ENCODE measurements at regions not wholly inside any gene's neighbourhood (a gene's known extent, or its start where the extent isn't known, plus 50 kb on each side); places are given as distances from the start of the nearest gene placed in this dataset.
A peak's percentile ranks its signal among the peaks of the same experiment; 100 is the strongest.
"Not testable (repeated sequence)": the region's sequence is repeated elsewhere in the genome, so short reads cannot be mapped to it uniquely, and the experiment has no call there.

DNA sequence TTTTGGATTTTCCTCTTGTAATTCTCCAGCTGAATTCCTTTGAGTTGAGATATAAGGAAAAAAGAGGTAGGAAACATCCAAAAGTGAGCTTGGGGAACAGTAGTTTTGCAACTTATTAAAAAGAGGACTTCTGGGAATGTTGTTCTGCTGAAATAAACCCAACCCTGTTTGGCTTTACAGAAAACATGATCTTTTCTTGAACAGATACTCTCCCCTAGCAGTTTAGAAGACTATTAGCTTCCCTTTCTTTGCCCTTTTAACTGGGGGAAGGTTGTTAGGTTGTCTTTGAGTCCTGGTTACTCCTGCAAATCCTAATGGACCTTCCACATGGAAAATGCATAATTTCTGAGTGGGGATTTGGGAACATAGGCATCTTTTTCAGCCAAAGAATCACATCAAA, 168.7 kb upstream of the RPS23 start:
- Histone ChIP-seq H3K27me3 (no peaks in the 10 kb centered on the region), H3K4me3 (no peak overlapping the region), H3K36me3 (no peaks in the 10 kb centered on the region), H3K27ac (no peak overlapping the region), H3K9me3 (ENCODE audit: low read depth) (no peaks in the 10 kb centered on the region), H3K4me1 (ENCODE audit: low read depth) (no peaks in the 10 kb centered on the region)
- TF ChIP-seq, protein P1, sequence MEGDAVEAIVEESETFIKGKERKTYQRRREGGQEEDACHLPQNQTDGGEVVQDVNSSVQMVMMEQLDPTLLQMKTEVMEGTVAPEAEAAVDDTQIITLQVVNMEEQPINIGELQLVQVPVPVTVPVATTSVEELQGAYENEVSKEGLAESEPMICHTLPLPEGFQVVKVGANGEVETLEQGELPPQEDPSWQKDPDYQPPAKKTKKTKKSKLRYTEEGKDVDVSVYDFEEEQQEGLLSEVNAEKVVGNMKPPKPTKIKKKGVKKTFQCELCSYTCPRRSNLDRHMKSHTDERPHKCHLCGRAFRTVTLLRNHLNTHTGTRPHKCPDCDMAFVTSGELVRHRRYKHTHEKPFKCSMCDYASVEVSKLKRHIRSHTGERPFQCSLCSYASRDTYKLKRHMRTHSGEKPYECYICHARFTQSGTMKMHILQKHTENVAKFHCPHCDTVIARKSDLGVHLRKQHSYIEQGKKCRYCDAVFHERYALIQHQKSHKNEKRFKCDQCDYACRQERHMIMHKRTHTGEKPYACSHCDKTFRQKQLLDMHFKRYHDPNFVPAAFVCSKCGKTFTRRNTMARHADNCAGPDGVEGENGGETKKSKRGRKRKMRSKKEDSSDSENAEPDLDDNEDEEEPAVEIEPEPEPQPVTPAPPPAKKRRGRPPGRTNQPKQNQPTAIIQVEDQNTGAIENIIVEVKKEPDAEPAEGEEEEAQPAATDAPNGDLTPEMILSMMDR (IDR thresholded peaks at IDR 0.05; ENCODE audit: low read depth, low read length): no peak
- no peak for DNase-seq (ENCODE audit: low read depth in 1 of 2, low spot score in 1 of 2)

DNA sequence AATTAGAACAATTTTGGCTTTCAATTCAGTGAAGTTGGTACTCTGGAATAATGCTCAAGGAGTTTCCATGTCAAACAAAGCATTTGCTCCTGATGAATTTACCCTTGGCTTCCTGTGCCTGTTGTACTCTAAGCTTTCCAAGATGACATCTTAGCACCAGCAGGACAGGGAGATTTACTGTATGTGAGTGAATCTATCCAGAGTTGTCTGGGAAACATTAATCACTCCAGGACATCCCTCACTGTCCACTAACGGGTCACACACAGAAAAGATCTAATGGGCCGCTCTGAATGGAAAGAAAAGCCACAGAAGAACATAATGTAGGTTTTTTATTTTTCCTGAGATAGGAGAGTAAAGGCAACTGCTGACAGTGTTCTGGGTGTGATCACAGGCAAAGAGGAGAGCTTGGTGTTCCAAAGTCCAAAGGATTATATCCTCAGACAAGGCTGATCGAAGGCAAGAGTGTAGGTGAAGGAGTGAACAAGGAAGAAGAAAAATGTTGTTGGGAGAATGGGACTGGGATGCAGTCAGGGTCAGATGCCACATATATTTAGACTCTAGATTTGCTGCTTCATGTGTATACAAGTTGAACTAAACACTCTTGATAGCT, 167.7 kb upstream of the RPS23 start:
- DNase-seq (ENCODE audit: low read depth in 1 of 2, low spot score in 1 of 2): no peak
- Histone ChIP-seq H3K4me3 (no peak overlapping the region), H3K27me3 (no peaks in the 10 kb centered on the region), H3K9me3 (ENCODE audit: low read depth) (no peaks in the 10 kb centered on the region), H3K27ac (no peak overlapping the region), H3K4me1 (ENCODE audit: low read depth) (no peaks in the 10 kb centered on the region), H3K36me3 (no peaks in the 10 kb centered on the region)
- TF ChIP-seq, protein P1 (IDR thresholded peaks at IDR 0.05; ENCODE audit: low read depth, low read length): no peak

DNA sequence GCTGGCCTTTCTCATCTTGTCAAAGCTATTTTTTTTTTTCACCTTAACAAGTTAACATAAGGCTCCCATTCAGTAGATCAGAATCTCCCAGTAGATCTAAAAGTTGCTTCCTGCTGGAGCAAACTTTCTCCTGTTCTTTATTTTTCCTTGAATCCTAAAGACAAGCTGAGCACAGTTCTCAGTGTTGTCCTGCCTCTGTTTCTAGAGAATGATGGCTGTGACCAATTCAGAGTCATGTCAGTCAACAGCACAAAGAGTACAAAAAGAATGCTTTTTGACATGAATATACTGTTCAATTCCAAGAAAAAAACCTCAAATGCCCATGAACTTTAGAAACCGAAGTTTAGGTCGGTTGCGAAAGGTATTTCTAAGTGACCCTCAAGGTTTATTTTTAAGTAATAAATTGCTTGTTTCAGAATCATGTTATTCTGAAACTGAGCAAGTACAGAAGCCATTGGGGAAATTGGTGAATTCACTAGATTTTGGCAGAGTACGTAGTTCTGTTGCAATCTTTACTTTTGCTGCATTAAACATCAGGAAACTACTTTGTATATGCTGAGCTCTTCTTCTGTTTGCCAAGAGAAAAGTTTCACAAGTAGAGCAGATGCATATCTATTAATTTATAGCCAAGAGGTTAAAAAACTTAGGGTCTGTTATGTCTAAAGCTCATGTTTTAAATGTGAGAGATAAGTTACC, 161.7 kb upstream of the RPS23 start:
- Histone ChIP-seq H3K27ac (no peak overlapping the region), H3K9me3 (ENCODE audit: low read depth) (no peaks in the 10 kb centered on the region), H3K36me3 (no peaks in the 10 kb centered on the region), H3K27me3 (no peaks in the 10 kb centered on the region), H3K4me3 (no peak overlapping the region), H3K4me1 (ENCODE audit: low read depth) (no peaks in the 10 kb centered on the region)
- TF ChIP-seq, protein P1 (IDR thresholded peaks at IDR 0.05; ENCODE audit: low read depth, low read length): no peak
- DNase-seq (ENCODE audit: low read depth in 1 of 2, low spot score in 1 of 2): peak in 1 of 2 donors; percentile 74

DNA sequence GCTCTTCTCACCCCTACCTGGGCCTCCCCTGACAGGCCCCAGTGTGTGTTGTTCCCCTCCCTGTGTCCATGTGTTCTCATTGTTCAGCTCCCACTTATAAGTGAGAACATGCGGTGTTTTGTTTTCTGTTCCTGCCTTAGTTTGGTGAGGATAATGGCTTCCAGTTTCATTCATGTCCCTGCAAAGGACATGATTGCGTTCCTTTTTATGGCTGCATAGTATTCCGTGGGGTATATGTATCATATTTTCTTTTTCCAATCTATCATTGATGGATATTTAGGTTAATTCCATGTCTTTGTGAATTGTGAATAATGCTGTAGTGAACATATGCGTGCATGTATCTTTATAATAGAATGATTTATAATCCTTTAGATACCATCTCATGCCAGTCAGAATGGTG, 159.4 kb upstream of the RPS23 start:
- H3K36me3 ChIP-seq; H3K4me3 ChIP-seq; H3K4me1 ChIP-seq (ENCODE audit: low read depth); H3K27me3 ChIP-seq; DNase-seq (ENCODE audit: low read depth in 1 of 2, low spot score in 1 of 2); H3K9me3 ChIP-seq (ENCODE audit: low read depth); H3K27ac ChIP-seq: not testable (repeated sequence)

DNA sequence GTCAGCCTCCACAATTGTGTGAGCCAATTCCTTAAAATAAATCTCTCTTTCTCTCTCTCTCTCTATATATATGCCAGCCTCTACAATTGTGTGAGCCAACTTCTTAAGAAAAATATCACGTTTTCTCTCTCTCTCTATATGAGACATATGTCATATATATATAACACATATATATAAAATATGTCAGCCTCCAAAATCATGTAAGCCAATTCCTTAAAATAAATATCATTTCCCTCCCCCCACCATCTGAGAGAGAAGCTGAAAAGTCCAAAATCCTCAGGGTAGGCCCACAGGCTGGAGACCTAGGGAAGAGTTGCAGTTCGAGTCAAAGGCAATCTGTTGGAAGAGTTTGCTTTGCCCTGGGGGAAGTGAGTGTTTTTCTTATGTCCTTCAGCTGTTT, 158.1 kb upstream of the RPS23 start:
- no peaks in the 10 kb centered on the region for H3K4me1 ChIP-seq (ENCODE audit: low read depth)
- H3K9me3 ChIP-seq (ENCODE audit: low read depth): no peaks in the 10 kb centered on the region
- DNase-seq (ENCODE audit: low read depth in 1 of 2, low spot score in 1 of 2): no peak
- no peak overlapping the region for H3K4me3 ChIP-seq
- H3K27ac ChIP-seq: no peak overlapping the region
- TF ChIP-seq, protein P1 (IDR thresholded peaks at IDR 0.05; ENCODE audit: low read depth, low read length): no peak
- no peaks in the 10 kb centered on the region for H3K27me3 ChIP-seq
- no peaks in the 10 kb centered on the region for H3K36me3 ChIP-seq

DNA sequence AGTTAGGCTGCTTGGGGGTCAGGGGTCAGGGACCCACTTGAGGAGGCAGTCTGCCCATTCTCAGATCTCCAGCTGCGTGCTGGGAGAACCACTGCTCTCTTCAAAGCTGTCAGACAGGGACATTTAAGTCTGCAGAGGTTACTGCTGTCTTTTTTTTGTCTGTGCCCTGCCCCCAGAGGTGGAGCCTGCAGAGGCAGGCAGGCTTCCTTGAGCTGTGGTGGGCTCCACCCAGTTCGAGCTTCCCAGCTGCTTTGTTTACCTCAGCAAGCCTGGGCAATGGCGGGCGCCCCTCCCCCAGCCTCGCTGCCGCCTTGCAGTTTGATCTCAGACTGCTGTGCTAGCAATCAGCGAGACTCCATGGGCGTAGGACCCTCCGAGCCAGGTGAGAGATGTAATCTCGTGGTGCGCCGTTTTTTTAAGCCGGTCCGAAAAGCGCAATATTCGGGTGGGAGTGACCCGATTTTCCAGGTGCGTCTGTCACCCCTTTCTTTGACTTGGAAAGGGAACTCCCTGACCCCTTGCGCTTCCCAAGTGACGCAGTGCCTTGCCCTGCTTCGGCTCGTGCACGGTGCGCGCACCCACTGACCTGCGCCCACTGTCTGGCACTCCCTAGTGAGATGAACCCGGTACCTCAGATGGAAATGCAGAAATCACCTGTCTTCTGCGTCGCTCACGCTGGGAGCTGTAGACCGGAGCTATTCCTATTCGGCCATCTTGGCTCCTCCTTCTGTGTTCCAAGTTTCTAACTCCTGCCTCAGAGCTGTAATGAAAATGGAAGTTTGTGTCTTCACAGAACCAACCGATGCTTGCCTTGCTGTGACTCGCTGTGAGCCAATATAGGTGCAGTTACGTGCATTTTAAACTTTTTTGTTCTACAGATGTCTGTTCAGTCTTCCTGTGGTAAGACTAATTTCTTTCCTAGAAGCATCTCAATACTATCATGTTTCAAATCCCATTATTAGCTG, 156.8 kb upstream of the RPS23 start:
- H3K9me3 ChIP-seq (ENCODE audit: low read depth); H3K4me1 ChIP-seq (ENCODE audit: low read depth); H3K4me3 ChIP-seq; H3K36me3 ChIP-seq; H3K27ac ChIP-seq; H3K27me3 ChIP-seq; DNase-seq (ENCODE audit: low read depth in 1 of 2, low spot score in 1 of 2): not testable (repeated sequence)

All from cardiac muscle cell (in vitro differentiated cells and primary cell).